OCI-LY3 (cell line): ENCODE measurements at regions not wholly inside any gene's neighbourhood (a gene's known extent, or its start where the extent isn't known, plus 50 kb on each side); places are given as distances from the start of the nearest gene placed in this dataset.

Experiments
- H2AFZ ChIP-seq: fragments of 200-600, 300-600 bp; shearing (Covaris generic); 2 replicates; pipeline ENCODE4 v1.6.0; 2014; ENCODE audit warnings: antibody characterized with exemption, low read depth, low read length
- H3K27ac ChIP-seq: fragments of 200-600, 300-600 bp; sonication (generic); 2 replicates; pipeline ENCODE4 v1.5.1; 2014; ENCODE audit warnings: mild to moderate bottlenecking, low read length, moderate library complexity, mixed read lengths
- H3K27me3 ChIP-seq: fragments of 200-600, 300-600 bp; sonication (generic); 2 replicates; pipeline ENCODE4 v1.6.1; 2014; ENCODE audit warnings: low read depth, low read length, mixed read lengths
- H3K36me3 ChIP-seq: fragments of 200-600, 300-600 bp; sonication (generic); replicated peaks from 2 replicates; pipeline ENCODE3; 2014; ENCODE audit warnings: low read depth, low read length, mixed read lengths
- H3K4me1 ChIP-seq: fragments of 300-600, 200-600 bp; sonication (generic); 2 replicates; pipeline ENCODE4 v1.6.1; 2014; ENCODE audit warnings: low read length, mixed read lengths
- H3K4me2 ChIP-seq: fragments of 200-600, 300-600 bp; sonication (generic); 2 replicates; pipeline ENCODE4 v1.6.1; 2014; ENCODE audit warnings: low read length, mixed read lengths
- H3K4me3 ChIP-seq: fragments of 300-600, 200-600 bp; sonication (generic); 2 replicates; pipeline ENCODE4 v1.5.1; 2014; ENCODE audit warnings: antibody characterized with exemption, mild to moderate bottlenecking, low read length, moderate library complexity
- H3K79me2 ChIP-seq: fragments of 300-600, 200-600 bp; shearing (Covaris generic); 2 replicates; pipeline ENCODE4 v1.6.1; 2014; ENCODE audit warnings: mild to moderate bottlenecking, low read length, mixed read lengths
- H3K9ac ChIP-seq: fragments of 300-600, 200-600 bp; shearing (Covaris generic); 2 replicates; pipeline ENCODE4 v1.6.0; 2014; ENCODE audit warnings: mild to moderate bottlenecking, low read length, moderate library complexity
- H3K9me3 ChIP-seq: fragments of 200-600, 300-600 bp; shearing (Covaris generic); 2 replicates; pipeline ENCODE4 v1.6.1; 2014; ENCODE audit warnings: low read length, mixed read lengths; ENCODE audit not compliant: insufficient read depth
- H4K20me1 ChIP-seq: fragments of 200-600, 300-600 bp; sonication (generic); 2 replicates; pipeline ENCODE4 v1.6.1; 2016; ENCODE audit warnings: low read length, mixed read lengths; ENCODE audit not compliant: insufficient read depth
- CTCF ChIP-seq: fragments of 200-600, 300-600 bp; sonication (generic); IDR thresholded peaks from 2 replicates; pipeline ENCODE4 v1.5.1; 2014; ENCODE audit warnings: antibody characterized with exemption, low read length, low read depth
- EZH2phosphoT487 ChIP-seq: fragments of 200-600 bp; shearing (Covaris generic); IDR thresholded peaks from 2 replicates; pipeline ENCODE4 v1.6.1; 2018; ENCODE audit warnings: antibody characterized with exemption, mixed run types, low read depth

DNA sequence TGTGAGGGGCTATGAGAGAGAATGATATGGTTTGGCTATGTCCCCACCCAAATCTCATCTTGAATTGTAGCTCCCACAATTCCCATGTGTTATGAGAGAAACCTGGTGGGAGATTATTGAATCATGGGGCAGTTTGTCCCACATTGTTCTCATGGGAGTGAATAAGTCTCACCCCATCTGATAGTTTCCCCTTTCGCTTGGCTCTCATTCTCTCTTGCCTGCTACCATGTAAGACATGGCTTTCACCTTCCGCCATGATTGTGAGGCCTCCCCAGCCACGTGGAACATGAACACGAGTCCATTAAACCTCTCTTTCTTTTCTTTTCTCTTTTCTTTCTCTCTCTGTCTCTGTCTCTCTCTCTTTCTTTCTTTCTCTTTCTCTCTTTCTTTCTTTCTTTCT lies 743.4 kb upstream of the CTNND2 start:
- H3K36me3 ChIP-seq, result no peaks in the 10 kb centered on the region
- H2AFZ ChIP-seq, result no peak overlapping the region
- no peaks in the 10 kb centered on the region for H3K4me1 ChIP-seq
- H3K79me2 ChIP-seq, result no peaks in the 10 kb centered on the region
- no peak overlapping the region for H3K9ac ChIP-seq
- H3K27ac ChIP-seq, result no peak overlapping the region
- H3K4me3 ChIP-seq, result no peak overlapping the region
- H3K4me2 ChIP-seq, result no peak overlapping the region
- H4K20me1 ChIP-seq, result no peaks in the 10 kb centered on the region
- no peaks in the 10 kb centered on the region for H3K27me3 ChIP-seq
- no peaks in the 10 kb centered on the region for H3K9me3 ChIP-seq
- TF ChIP-seq CTCF (no peak), EZH2phosphoT487 (no peak)

GRCh38 chr5:12645582-12645981 lies 741.3 kb upstream of the CTNND2 start:
- H3K4me2 ChIP-seq, result no peak overlapping the region
- no peak overlapping the region for H2AFZ ChIP-seq
- no peaks in the 10 kb centered on the region for H3K27me3 ChIP-seq
- no peak overlapping the region for H3K9ac ChIP-seq
- no peak overlapping the region for H3K27ac ChIP-seq
- H3K4me3 ChIP-seq, result no peak overlapping the region
- H3K36me3 ChIP-seq, result no peaks in the 10 kb centered on the region
- H4K20me1 ChIP-seq, result no peaks in the 10 kb centered on the region
- TF ChIP-seq CTCF (no peak), EZH2phosphoT487 (no peak)
- H3K79me2 ChIP-seq, result no peaks in the 10 kb centered on the region
- H3K9me3 ChIP-seq, result no peaks in the 10 kb centered on the region
- H3K4me1 ChIP-seq, result no peaks in the 10 kb centered on the region

- H3K9ac ChIP-seq, result no peak overlapping the region
- H3K27ac ChIP-seq, result no peak overlapping the region
- no peaks in the 10 kb centered on the region for H3K79me2 ChIP-seq
- H3K4me2 ChIP-seq, result no peak overlapping the region
- no peak for TF ChIP-seq CTCF
- no peak for TF ChIP-seq EZH2phosphoT487
- no peaks in the 10 kb centered on the region for H3K9me3 ChIP-seq
- H4K20me1 ChIP-seq, result no peaks in the 10 kb centered on the region
- H2AFZ ChIP-seq, result no peak overlapping the region
- no peaks in the 10 kb centered on the region for H3K36me3 ChIP-seq
- H3K4me3 ChIP-seq, result no peak overlapping the region
- no peaks in the 10 kb centered on the region for H3K4me1 ChIP-seq
- H3K27me3 ChIP-seq, result no peaks in the 10 kb centered on the region
These were observed 732.0 kb upstream of the CTNND2 start for GRCh38 chr5:12636209-12636608.

- H3K36me3 ChIP-seq, result no peaks in the 10 kb centered on the region
- H2AFZ ChIP-seq, result no peak overlapping the region
- no peaks in the 10 kb centered on the region for H3K9me3 ChIP-seq
- H3K79me2 ChIP-seq, result no peaks in the 10 kb centered on the region
- H3K9ac ChIP-seq, result no peak overlapping the region
- H3K4me3 ChIP-seq, result no peak overlapping the region
- no peaks in the 10 kb centered on the region for H3K27me3 ChIP-seq
- no peaks in the 10 kb centered on the region for H3K4me1 ChIP-seq
- H4K20me1 ChIP-seq, result no peaks in the 10 kb centered on the region
- H3K4me2 ChIP-seq, result no peak overlapping the region
- TF ChIP-seq CTCF (no peak), EZH2phosphoT487 (no peak)
- no peak overlapping the region for H3K27ac ChIP-seq
These were observed 722.3 kb upstream of the CTNND2 start for GRCh38 chr5:12626556-12626955.
